Heart left ventricle (tissue), 13 donors: ENCODE measurements at regions not wholly inside any gene's neighbourhood (a gene's known extent, or its start where the extent isn't known, plus 50 kb on each side); places are given as distances from the start of the nearest gene placed in this dataset.

Source experiments
- POLR2A ChIP-seq, 2 donors: fragments of 450-650 bp; IDR thresholded peaks; one replicate each; pipeline ENCODE4 v1.6.1; 2017; ENCODE audit warnings: antibody characterized with exemption in 2 of 2, mild to moderate bottlenecking in 2 of 2, moderate library complexity in 2 of 2
- TF ChIP-seq, protein P1 (sequence below), 12 donors: fragments of 200-600 bp; sonication (generic) in 4 of 12; IDR thresholded peaks; one replicate each; pipeline versions ENCODE4 v1.5.0 to v1.8.0; 2018 to 2022; ENCODE audit warnings: antibody characterized with exemption in 12 of 12, mild to moderate bottlenecking in 5 of 12
- donor health status: ischemic (EF 13 %, LVEDD 7.1; RV severe dilation, severe dysfunction).
- donor health status: DM: no; HTN: yes; CAD: no.
- donor health status: DM: no; HTN: no; CAD: no.
- donor health status: ischemic (EF 25% LVEDD 6.9; RV normal size, moderate dysfunction).
- donor health status: ischemic (EF 25% LVEDD 5.7; RV mildly dilated, moderate dysfunction).
- donor health status: ischemic (EF 35%, LVEDD 5.7; RV mildly dilated, moderate dysfunction).
- donor health status: nonischemic (EF 11% LVEDD 7.7; RV severe dilation, severe dysfunction).
- donor health status: DM: yes; HTN: yes; CAD: no.
- donor health status: PGD.
- donor health status: ischemic (EF 29% LVEDD 5.4; RV normal size, mild dysfunction).
- donor health status: nonischemic (EF 23%, LVEDD 6.1; RV moderate dilation, normal function).

DNA sequence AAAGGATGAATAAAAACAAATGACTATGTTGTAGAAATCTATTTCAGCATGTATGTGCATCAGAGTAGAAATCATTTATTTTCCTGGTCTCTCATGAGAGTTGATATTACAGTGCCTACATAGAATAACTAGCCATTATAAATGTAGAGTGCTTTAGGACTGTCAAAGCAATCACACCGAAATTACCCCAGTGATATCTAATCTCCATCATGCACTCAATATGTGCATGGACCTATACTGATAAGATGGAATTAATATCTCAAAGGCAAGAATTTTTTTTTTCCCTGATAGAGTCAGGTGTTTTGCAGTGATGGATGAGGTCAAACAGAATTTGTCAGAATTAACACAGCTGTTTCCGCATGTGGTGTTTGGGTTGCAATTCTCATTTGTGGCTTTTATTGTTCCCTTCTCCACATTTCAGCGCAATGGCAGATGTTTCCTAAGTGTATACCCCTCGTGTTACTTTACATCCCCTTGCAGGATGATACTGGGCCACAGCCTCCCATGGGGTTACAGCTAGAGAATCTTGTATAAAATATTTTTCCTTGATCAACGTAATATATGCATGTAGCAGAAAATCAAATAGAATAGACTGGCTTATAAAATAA, 298.8 kb downstream of the RASEF start:
- no peak for TF ChIP-seq POLR2A (IDR thresholded peaks at IDR 0.05)
- TF ChIP-seq, protein P1, sequence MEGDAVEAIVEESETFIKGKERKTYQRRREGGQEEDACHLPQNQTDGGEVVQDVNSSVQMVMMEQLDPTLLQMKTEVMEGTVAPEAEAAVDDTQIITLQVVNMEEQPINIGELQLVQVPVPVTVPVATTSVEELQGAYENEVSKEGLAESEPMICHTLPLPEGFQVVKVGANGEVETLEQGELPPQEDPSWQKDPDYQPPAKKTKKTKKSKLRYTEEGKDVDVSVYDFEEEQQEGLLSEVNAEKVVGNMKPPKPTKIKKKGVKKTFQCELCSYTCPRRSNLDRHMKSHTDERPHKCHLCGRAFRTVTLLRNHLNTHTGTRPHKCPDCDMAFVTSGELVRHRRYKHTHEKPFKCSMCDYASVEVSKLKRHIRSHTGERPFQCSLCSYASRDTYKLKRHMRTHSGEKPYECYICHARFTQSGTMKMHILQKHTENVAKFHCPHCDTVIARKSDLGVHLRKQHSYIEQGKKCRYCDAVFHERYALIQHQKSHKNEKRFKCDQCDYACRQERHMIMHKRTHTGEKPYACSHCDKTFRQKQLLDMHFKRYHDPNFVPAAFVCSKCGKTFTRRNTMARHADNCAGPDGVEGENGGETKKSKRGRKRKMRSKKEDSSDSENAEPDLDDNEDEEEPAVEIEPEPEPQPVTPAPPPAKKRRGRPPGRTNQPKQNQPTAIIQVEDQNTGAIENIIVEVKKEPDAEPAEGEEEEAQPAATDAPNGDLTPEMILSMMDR (IDR thresholded peaks at IDR 0.05), result no peak
